Lung microvascular endothelial cell (primary cell): ENCODE measurements at regions not wholly inside any gene's neighbourhood (a gene's known extent, or its start where the extent isn't known, plus 50 kb on each side); places are given as distances from the start of the nearest gene placed in this dataset.
"Not testable (repeated sequence)": the region's sequence is repeated elsewhere in the genome, so short reads cannot be mapped to it uniquely, and the experiment has no call there.

Experiments used
- DNase-seq, 2 donors: peaks; one replicate each; pipeline versions ENCODE4 v3.0.0 to v3.0.0-alpha.2; 2010; ENCODE audit warnings: low read depth in 2 of 2

DNA sequence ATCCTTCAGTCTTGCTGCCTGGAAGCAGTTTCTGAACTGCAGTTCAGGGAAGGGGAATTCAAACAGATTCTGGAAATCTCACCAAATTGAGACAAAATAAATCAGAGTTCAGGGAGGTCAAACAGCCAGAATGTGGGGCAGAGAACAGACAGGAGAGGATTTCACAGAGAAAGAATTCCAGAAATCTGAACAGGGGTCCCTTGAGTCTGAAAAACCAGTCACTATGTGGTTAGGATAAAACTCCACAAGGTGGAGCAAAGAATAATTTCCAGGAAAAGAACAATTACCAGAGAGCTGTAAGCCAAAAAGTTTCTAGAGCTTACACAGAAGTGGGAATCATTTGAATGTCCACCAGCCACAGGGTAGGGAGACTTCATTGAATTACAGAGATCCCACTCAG is 84.7 kb downstream of the URB2 start:
- no peak for DNase-seq

GRCh38 chr1:229714306-229714705 is 88.3 kb downstream of the URB2 start:
- no peak for DNase-seq

DNA sequence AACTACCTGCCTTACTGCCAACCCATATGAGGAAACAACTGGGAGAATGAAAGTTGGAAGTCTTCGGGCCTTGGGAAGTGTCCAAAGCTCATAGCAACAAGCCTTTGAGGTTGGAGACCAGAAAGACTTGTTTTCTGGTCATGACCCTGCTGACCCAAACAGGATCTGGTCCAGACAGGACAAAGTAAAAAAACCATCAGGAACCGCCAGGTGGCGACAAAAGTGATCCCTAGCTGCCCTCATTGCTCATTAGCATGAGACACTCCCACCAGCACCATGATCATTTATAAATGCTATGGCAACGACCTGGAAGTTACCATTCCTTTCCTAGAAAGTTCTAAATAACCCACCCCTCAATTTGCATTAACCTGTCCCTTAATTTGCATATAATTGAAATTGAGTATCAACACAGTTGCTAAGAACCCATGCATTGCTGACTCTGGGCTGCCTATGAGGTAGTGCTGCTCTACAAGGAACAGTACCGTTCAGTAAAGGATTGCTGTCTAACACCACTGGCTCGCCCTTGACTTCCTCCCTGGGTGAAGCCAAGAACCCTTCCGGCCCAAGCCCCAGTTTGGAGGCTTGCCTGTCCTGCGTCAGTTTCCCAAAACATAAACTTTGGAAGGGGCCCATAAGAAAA is 89.0 kb downstream of the URB2 start:
- DNase-seq: peak; percentile 43 to 58

DNA sequence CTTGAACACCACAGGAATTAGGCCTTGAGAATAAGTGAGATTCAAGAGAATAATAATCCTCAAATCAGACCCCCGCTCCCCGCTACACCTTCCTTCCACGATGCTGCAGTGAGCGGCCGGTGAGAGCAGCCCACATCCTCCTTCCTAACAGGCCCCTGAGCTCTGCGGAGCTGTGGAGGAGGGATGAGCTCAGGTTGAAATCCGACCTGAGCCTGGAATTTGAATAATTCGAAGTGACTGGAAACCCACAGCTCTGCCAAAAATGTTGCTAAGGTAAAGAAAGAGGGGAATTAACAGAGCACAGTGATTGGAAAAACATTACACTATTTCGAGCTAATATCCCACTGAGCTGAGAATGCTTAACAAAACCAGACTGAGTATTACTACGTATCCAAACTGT is 90.0 kb downstream of the URB2 start:
- no peak for DNase-seq

- no peak for DNase-seq
Observed at GRCh38 chr1:229716704-229717103, 90.7 kb downstream of the URB2 start.

DNA sequence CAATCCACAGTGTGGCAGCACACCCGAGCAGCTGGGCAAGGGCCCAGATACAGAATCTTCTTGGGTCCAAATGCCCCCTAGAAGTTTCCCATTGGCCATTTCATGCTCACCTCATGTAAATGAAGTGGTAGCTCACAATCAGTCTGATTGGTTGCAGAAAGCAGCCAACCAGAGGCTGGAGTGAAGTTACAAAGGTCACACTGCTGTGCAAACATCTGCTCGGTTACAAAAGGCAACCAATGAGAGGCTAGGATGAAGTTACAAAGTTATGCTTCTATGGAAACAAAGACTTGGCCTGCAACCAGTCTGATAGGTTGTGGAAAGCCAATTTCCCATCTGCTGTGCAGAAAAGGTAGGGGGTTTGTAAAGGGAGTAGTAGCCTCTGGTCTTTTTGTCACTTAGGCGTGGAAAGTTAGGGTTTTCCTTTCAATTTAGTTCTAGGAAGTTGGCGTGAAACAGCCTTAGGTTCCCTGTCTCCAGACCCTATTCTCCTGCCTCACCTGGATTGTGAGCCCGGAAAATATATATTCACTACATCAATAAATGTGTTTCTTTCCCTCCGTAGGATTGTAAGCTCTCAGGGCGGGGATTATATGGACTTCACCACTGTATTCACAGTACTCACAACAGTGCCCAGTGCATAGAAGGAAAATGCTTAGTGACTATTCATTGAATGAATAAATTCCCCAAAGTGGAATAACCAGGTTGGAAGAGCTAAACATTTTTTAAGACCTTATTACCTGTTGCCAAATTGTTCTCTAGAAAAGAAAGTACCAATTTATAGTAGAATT is 91.9 kb downstream of the URB2 start:
- peak in 1 of 2 donors; percentile 36 for DNase-seq

GRCh38 chr1:229726061-229726460 is 100.0 kb downstream of the URB2 start:
- DNase-seq: no peak

GRCh38 chr1:229729916-229730315 is 103.9 kb downstream of the URB2 start:
- no peak for DNase-seq

DNA sequence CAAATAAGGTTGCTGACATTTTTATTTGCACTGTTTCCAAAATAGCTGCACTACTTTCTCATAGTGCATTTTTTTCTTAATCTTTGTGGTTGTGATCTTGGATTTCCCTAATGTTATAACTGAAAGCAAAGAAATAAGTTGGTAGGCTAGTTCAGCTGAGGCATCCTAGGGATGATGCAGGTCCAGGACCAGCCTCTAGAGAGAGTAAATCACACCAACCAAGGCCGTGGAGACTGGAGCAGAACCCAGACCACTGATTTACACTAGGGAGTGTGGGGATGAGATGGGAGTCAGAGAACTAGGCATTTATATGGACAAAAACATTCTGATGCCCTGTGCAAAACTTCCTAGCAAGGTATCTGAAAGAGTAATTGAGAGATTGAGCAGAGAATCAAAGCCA is 104.5 kb downstream of the URB2 start:
- DNase-seq: no peak

DNA sequence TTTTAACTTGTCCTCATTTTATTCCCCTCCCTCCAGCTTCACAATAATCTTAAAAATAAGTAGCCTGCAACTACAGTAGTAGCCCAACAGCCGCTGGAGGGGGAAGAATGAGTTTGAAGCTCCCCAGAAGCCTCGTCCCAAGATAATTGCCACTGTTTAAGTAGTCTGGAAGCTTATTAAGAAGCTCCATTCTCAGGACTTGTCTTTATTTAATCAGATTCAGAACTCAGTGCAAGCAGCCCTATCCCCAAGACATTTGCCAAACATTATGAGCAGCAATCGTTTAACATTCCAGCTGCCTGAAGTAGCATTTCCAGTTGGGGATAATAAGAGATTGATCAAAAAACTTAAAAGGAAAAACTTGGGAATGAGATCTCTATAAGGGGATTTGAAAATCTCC is 106.0 kb downstream of the URB2 start:
- DNase-seq: no peak

DNA sequence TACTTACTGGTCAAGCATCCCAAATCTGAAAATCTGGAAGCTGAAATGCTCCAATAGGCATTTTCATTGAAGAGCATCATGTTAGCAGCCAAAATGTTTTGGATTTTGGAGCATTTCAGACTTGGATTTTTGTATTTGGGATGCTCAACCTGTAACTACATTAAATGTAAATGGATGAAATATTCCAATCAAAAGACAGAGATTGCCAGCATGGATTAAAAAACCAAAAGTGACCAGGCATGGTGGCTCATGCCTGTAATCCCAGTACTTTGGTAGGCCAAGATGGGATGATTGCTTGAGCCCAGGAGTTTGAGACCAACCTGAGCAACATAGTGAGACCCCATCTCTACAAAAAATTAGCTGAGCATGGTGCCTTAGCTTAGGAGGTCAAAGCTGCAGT is 110.3 kb downstream of the URB2 start:
- DNase-seq: no peak

GRCh38 chr1:229742614-229743013 is 116.6 kb downstream of the URB2 start:
- not testable (repeated sequence) for DNase-seq

GRCh38 chr1:229749992-229750391 is 123.9 kb downstream of the URB2 start:
- no peak for DNase-seq

- no peak for DNase-seq
Observed at GRCh38 chr1:229751610-229752009, 125.6 kb downstream of the URB2 start.

- no peak for DNase-seq
Observed at GRCh38 chr1:229752679-229753078, 126.6 kb downstream of the URB2 start.

GRCh38 chr1:229753764-229754551 is 127.9 kb downstream of the URB2 start:
- DNase-seq: no peak

- DNase-seq: peak in 1 of 2 donors; percentile 30
Observed at GRCh38 chr1:229756666-229757065, 130.6 kb downstream of the URB2 start.

DNA sequence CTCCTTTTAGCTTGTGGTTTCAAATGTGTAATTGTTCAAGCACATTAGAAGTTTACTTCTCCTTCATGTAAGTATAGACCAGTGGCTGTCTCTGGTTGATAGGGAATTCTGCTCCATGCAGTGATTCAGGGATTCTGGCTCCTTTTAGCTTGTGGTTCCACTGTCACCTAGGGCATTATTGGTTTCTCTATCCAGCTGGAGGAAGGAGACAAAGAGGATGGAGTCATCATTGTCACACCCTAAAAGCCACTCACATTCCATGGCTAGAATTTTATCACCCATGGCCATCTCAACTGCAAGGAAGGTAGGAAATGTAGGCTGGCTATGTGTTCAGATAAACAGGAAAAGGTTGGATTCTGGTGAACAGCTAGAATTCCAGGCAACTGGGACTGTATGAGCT is 131.2 kb downstream of the URB2 start:
- DNase-seq: no peak

- no peak for DNase-seq
Observed at GRCh38 chr1:229758101-229759036, 132.3 kb downstream of the URB2 start.

DNA sequence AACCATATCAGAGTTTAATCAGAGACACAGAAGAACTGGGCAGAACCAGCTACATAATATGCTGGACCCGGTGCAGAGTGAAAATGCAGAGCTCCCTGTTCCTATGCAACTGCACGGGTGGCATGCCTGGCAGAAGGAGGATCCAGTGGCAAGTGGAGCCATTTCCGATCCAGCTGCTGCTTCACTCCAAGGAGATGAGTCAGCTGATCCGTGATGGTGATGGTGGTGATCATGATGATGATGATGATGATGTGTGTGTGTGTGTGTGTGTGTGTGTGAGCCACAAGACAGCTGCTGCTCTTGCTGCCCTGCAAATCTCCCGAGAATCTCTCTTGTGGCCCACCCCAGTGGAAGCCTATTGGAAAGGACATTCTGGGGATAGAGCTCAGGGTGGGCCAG is 133.0 kb downstream of the URB2 start:
- peak in 1 of 2 donors; percentile 9 for DNase-seq

DNA sequence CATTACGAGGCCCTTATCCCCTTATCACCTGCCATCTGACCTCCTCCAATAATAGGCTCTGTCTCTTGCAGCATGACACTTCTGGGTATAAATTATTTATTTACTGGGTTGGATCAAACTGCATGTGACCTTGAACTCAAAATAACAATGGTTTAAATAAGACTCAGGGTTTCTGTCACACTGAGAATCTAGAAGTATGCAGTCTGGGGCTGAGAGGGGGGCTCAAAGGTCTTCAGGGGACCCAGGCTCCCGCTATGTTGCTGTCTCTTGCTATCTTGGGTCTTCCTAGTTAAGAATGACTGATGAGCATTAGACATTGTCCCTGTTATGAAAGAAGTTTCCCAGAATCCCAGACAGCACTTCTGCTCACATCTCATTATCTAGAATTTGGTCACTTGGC is 133.5 kb downstream of the URB2 start:
- DNase-seq: no peak
